ENCODE measurements at regions not wholly inside any gene's neighbourhood (a gene's known extent, or its start where the extent isn't known, plus 50 kb on each side); places are given as distances from the start of the nearest gene placed in this dataset.
"Not testable (repeated sequence)": the region's sequence is repeated elsewhere in the genome, so short reads cannot be mapped to it uniquely, and the experiment has no call there.

GRCh38 chr4:81754169-81754568, 282.5 kb upstream of the RASGEF1B start:
- DNase-seq: no peak

- no peak for DNase-seq
Measured at GRCh38 chr4:81751531-81752289, 280.0 kb upstream of the RASGEF1B start.

- DNase-seq: no peak
Measured at GRCh38 chr4:81747242-81747930, 275.7 kb upstream of the RASGEF1B start.

- no peak for DNase-seq
Measured at GRCh38 chr4:81746773-81747172, 275.1 kb upstream of the RASGEF1B start.

GRCh38 chr4:81746071-81746470, 274.4 kb upstream of the RASGEF1B start:
- DNase-seq: no peak

- DNase-seq: no peak
Measured at GRCh38 chr4:81745050-81745449, 273.3 kb upstream of the RASGEF1B start.

- no peak for DNase-seq
Measured at GRCh38 chr4:81743731-81744435, 272.2 kb upstream of the RASGEF1B start.

- DNase-seq: no peak
Measured at GRCh38 chr4:81740487-81740886, 268.8 kb upstream of the RASGEF1B start.

GRCh38 chr4:81738891-81739290, 267.2 kb upstream of the RASGEF1B start:
- no peak for DNase-seq

- DNase-seq: no peak
Measured at GRCh38 chr4:81737865-81738559, 266.3 kb upstream of the RASGEF1B start.

- no peak for DNase-seq
Measured at GRCh38 chr4:81736324-81736723, 264.6 kb upstream of the RASGEF1B start.

- DNase-seq: no peak
Measured at GRCh38 chr4:81732980-81733379, 261.3 kb upstream of the RASGEF1B start.

- peak; percentile 38 for DNase-seq
Measured at GRCh38 chr4:81724925-81725329, 253.2 kb upstream of the RASGEF1B start.

GRCh38 chr4:81723927-81724587, 252.3 kb upstream of the RASGEF1B start:
- no peak for DNase-seq

GRCh38 chr4:81723019-81723884, 251.5 kb upstream of the RASGEF1B start:
- DNase-seq: no peak

- DNase-seq: no peak
Measured at GRCh38 chr4:81722290-81722851, 250.7 kb upstream of the RASGEF1B start.

- DNase-seq: no peak
Measured at GRCh38 chr4:81715757-81716156, 244.1 kb upstream of the RASGEF1B start.

GRCh38 chr4:81715357-81715756, 243.7 kb upstream of the RASGEF1B start:
- not testable (repeated sequence) for DNase-seq

- no peak for DNase-seq
Measured at GRCh38 chr4:81714291-81714690, 242.6 kb upstream of the RASGEF1B start.

- no peak for DNase-seq
Measured at GRCh38 chr4:81712714-81713113, 241.0 kb upstream of the RASGEF1B start.

GRCh38 chr4:81704461-81704860, 232.8 kb upstream of the RASGEF1B start:
- DNase-seq: no peak
